NCI-H748 (cell line): ENCODE measurements at regions not wholly inside any gene's neighbourhood (a gene's known extent, or its start where the extent isn't known, plus 50 kb on each side); places are given as distances from the start of the nearest gene placed in this dataset.
A peak's percentile ranks its signal among the peaks of the same experiment; 100 is the strongest.
"Not testable (repeated sequence)": the region's sequence is repeated elsewhere in the genome, so short reads cannot be mapped to it uniquely, and the experiment has no call there.

ENCODE experiments used
- DNase-seq: peaks from one replicate; lab custom pipeline; 2025; ENCODE audit not compliant: unreplicated experiment; lab: John Stamatoyannopoulos, UW

- no peak for DNase-seq
These were observed 247.1 kb upstream of the FZD8 start for GRCh38 chr10:35889226-35889625.

- DNase-seq: no peak
These were observed 246.3 kb upstream of the FZD8 start for GRCh38 chr10:35888400-35888799.

GRCh38 chr10:35887685-35888084 lies 245.6 kb upstream of the FZD8 start:
- DNase-seq: no peak

GRCh38 chr10:35885076-35885475 lies 243.0 kb upstream of the FZD8 start:
- DNase-seq: no peak

GRCh38 chr10:35884657-35885071 lies 242.6 kb upstream of the FZD8 start:
- DNase-seq: peak; percentile 95

- DNase-seq: peak; percentile 30
These were observed 240.5 kb upstream of the FZD8 start for GRCh38 chr10:35882422-35883150.

- DNase-seq: no peak
These were observed 239.2 kb upstream of the FZD8 start for GRCh38 chr10:35881320-35881719.

- no peak for DNase-seq
These were observed 234.2 kb upstream of the FZD8 start for GRCh38 chr10:35876248-35876647.

GRCh38 chr10:35875016-35875676 lies 233.1 kb upstream of the FZD8 start:
- no peak for DNase-seq

- DNase-seq: peak; percentile 44
These were observed 232.4 kb upstream of the FZD8 start for GRCh38 chr10:35874311-35875015.

GRCh38 chr10:35872671-35873070 lies 230.6 kb upstream of the FZD8 start:
- no peak for DNase-seq

- no peak for DNase-seq
These were observed 228.7 kb upstream of the FZD8 start for GRCh38 chr10:35870665-35871310.

GRCh38 chr10:35858676-35859283 lies 216.7 kb upstream of the FZD8 start:
- DNase-seq: not testable (repeated sequence)

GRCh38 chr10:35857860-35858259 lies 215.8 kb upstream of the FZD8 start:
- no peak for DNase-seq

- DNase-seq: no peak
These were observed 213.3 kb upstream of the FZD8 start for GRCh38 chr10:35855155-35855947.

GRCh38 chr10:35854661-35855060 lies 212.6 kb upstream of the FZD8 start:
- no peak for DNase-seq

- no peak for DNase-seq
These were observed 210.6 kb upstream of the FZD8 start for GRCh38 chr10:35852721-35853120.

- no peak for DNase-seq
These were observed 206.3 kb upstream of the FZD8 start for GRCh38 chr10:35848412-35848811.

GRCh38 chr10:35844686-35845085 lies 202.6 kb upstream of the FZD8 start:
- DNase-seq: no peak

GRCh38 chr10:35843524-35844181 lies 201.6 kb upstream of the FZD8 start:
- DNase-seq: no peak
